B cell (primary cell): ENCODE measurements at regions not wholly inside any gene's neighbourhood (a gene's known extent, or its start where the extent isn't known, plus 50 kb on each side); places are given as distances from the start of the nearest gene placed in this dataset.

Experiments used
- ATAC-seq: fragments of 200-7000 bp; cut with Tn5 transposase; one replicate; pipeline ENCODE4 v1.10.0; 2021; ENCODE audit warnings: low read depth, mild to moderate bottlenecking, moderate number of reproducible peaks, moderate library complexity
- CTCF ChIA-PET: fragments of 350-600 bp; sonication (Branson Sonifier 250); formaldehyde crosslinking; loops from one replicate; lab custom pipeline; 2021; ENCODE audit warnings: antibody characterized with exemption, inconsistent platforms; lab: Charles Lee
- POLR2A ChIA-PET: fragments of 350-600 bp; sonication (Branson Sonifier 250); formaldehyde crosslinking; loops from one replicate; lab custom pipeline; 2021; ENCODE audit warnings: antibody characterized with exemption; lab: Charles Lee
- DNase-seq: peaks from one replicate; pipeline ENCODE4 v3.0.0; 2013
- H2AFZ ChIP-seq: 2 replicates; pipeline ENCODE4 v1.6.1; 2012; ENCODE audit warnings: mild to moderate bottlenecking, low read depth, low read length; ENCODE audit not compliant: insufficient read depth, poor library complexity, severe bottlenecking
- H3K27ac ChIP-seq, 2 donors: 1 replicate in 1 of 2; 2 replicates in 1 of 2; pipeline ENCODE4 v1.5.1; 2012 to 2013; ENCODE audit warnings: low read length in 2 of 2, mild to moderate bottlenecking in 2 of 2, moderate library complexity in 1 of 2
- H3K27me3 ChIP-seq, 4 experiments: fragments of 200-600 bp in 1 of 4; sonication (generic) in 1 of 4; replicated peaks in 1 of 4; 1 replicate in 2 of 4; 2 replicates in 2 of 4; pipeline versions ENCODE4 v1.6.1 to v1.7.0; 2013 to 2016; ENCODE audit warnings: low read length in 3 of 4, mild to moderate bottlenecking in 2 of 4, mixed read lengths in 1 of 4, moderate library complexity in 1 of 4; ENCODE audit not compliant: insufficient read depth in 4 of 4, control insufficient read depth in 3 of 4; ENCODE audit errors: control extremely low read depth in 1 of 4
- H3K36me3 ChIP-seq, 2 experiments: replicated peaks in 1 of 2; 1 replicate in 1 of 2; 2 replicates in 1 of 2; pipeline versions ENCODE4 v1.6.1 to v1.7.1; 2013; ENCODE audit warnings: low read length in 1 of 2; ENCODE audit not compliant: insufficient read depth in 2 of 2, control insufficient read depth in 1 of 2; ENCODE audit errors: control extremely low read depth in 1 of 2, extremely low read depth in 1 of 2
- H3K4me1 ChIP-seq, 2 donors: fragments of 200-600 bp in 1 of 2; sonication (generic) in 1 of 2; 1 replicate in 1 of 2; 2 replicates in 1 of 2; pipeline versions ENCODE4 v1.5.1 to v1.6.1; 2013 to 2017; ENCODE audit warnings: low read length in 2 of 2; ENCODE audit not compliant: control insufficient read depth in 2 of 2, insufficient read depth in 2 of 2
- H3K4me2 ChIP-seq: replicated peaks from 2 replicates; pipeline ENCODE3; 2012; ENCODE audit warnings: mild to moderate bottlenecking, low read depth, low read length; ENCODE audit not compliant: poor library complexity, severe bottlenecking
- H3K4me3 ChIP-seq, 5 experiments: fragments of 200-600 bp in 1 of 5; sonication (generic) in 1 of 5; 1 replicate in 3 of 5; 2 replicates in 2 of 5; pipeline versions ENCODE4 v1.5.1 to v1.7.0; 2011 to 2016; ENCODE audit warnings: low read length in 4 of 5, mild to moderate bottlenecking in 4 of 5, low read depth in 2 of 5, control low read depth in 1 of 5, moderate library complexity in 1 of 5; ENCODE audit not compliant: insufficient read depth in 1 of 5; ENCODE audit errors: control extremely low read depth in 1 of 5, extremely low read depth in 1 of 5
- H3K79me2 ChIP-seq: fragments of 200-600 bp; sonication (generic); one replicate; pipeline ENCODE4 v1.6.0; 2016; ENCODE audit warnings: low read length; ENCODE audit not compliant: control insufficient read depth, insufficient read depth
- H3K9ac ChIP-seq: fragments of 200-600 bp; sonication (generic); 2 replicates; pipeline ENCODE4 v1.6.1; 2017; ENCODE audit warnings: mild to moderate bottlenecking, low read length, moderate library complexity
- H3K9me3 ChIP-seq, 3 donors: one replicate each; pipeline versions ENCODE4 v1.6.1 to v1.7.1; 2013; ENCODE audit warnings: low read length in 2 of 3; ENCODE audit not compliant: control insufficient read depth in 2 of 3, insufficient read depth in 1 of 3; ENCODE audit errors: control extremely low read depth in 1 of 3
- H4K20me1 ChIP-seq: 2 replicates; pipeline ENCODE4 v1.6.0; 2012; ENCODE audit warnings: mild to moderate bottlenecking, low read length; ENCODE audit not compliant: insufficient read depth, control insufficient read depth, poor library complexity, severe bottlenecking
- H3K27ac Mint-ChIP-seq: one replicate; pipeline ENCODE4 v1.8.0; 2021; ENCODE audit warnings: mixed read lengths
- H3K27me3 Mint-ChIP-seq: one replicate; pipeline ENCODE4 v1.8.0; 2021; ENCODE audit warnings: mixed read lengths
- H3K4me1 Mint-ChIP-seq: one replicate; pipeline ENCODE4 v1.8.0; 2021; ENCODE audit warnings: mixed read lengths
- H3K4me3 Mint-ChIP-seq: one replicate; pipeline ENCODE4 v1.8.0; 2021; ENCODE audit warnings: mixed read lengths
- H3K9me3 Mint-ChIP-seq: one replicate; pipeline ENCODE4 v1.8.0; 2022; ENCODE audit warnings: mixed read lengths; ENCODE audit not compliant: insufficient read depth
- EZH2 ChIP-seq: IDR thresholded peaks from 2 replicates; pipeline ENCODE4 v1.6.1; 2012; ENCODE audit warnings: borderline replicate concordance, low read depth, mild to moderate bottlenecking, moderate library complexity, low read length; ENCODE audit not compliant: insufficient read depth, poor library complexity, severe bottlenecking
- WGBS: methylation state at CpG from one replicate; pipeline ENCODE4 v1.1.5; 2013; ENCODE audit warnings: missing lambda C conversion rate; ENCODE audit not compliant: insufficient coverage; 5-methylcytosine and 5-hydroxymethylcytosine counted together
- intact Hi-C: fragments of 100-400 bp; cut with micrococcal nuclease; formaldehyde crosslinking; loops from one replicate; pipeline ENCODE4 v1.10.0; 2022
- TF ChIP-seq, protein P1 (sequence below): fragments of 200-600 bp; IDR thresholded peaks from one replicate; pipeline ENCODE4 v1.8.0; 2022; ENCODE audit warnings: antibody characterized with exemption, mild to moderate bottlenecking

GRCh38 chr2:228545041-228545747 is 363.7 kb upstream of the SPHKAP start:
- H2AFZ ChIP-seq, result no peak overlapping the region
- H3K9me3 ChIP-seq, result no peaks in the 10 kb centered on the region
- 60% methylated on average over 1 of the region's 4 CpGs for WGBS

DNA sequence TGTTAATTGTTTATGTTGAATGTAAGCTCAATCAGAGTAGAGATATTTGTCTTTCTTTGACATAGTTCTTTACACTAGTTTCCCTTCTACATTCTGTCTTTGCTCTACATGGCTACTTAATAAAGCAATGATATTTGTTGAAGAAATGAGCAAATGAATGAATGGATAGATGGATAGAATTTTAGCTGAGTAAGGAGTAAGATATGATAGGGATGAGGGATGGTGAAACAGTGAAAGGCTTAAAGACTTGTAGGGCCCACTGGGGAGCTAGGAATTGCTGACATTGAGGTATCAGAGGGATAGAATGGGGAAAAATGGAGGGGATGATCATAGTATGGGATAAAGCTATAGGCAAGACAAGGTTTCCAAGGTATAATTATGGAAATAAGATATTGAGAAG is 361.6 kb upstream of the SPHKAP start:
- H3K9me3 Mint-ChIP-seq, result peaks cover 4% of the 10 kb centered on the region
- Histone ChIP-seq H3K79me2 (no peaks in the 10 kb centered on the region), H3K4me2 (no peak overlapping the region), H3K4me1 (no peaks in the 10 kb centered on the region), H3K9me3 (peaks cover 0 to 1% (median 0%) of the 10 kb centered on the region in 3 donors), H2AFZ (no peak overlapping the region), H3K36me3 (no peaks in the 10 kb centered on the region), H3K9ac (no peak overlapping the region), H3K4me3 (no peak overlapping the region), H3K27me3 (no peaks in the 10 kb centered on the region), H4K20me1 (no peaks in the 10 kb centered on the region), H3K27ac (no peak overlapping the region)
- CTCF ChIA-PET, result no interaction called here
- no peaks in the 10 kb centered on the region for H3K27me3 Mint-ChIP-seq
- no peaks in the 10 kb centered on the region for H3K4me1 Mint-ChIP-seq
- H3K4me3 Mint-ChIP-seq, result no peak overlapping the region
- ATAC-seq, result no peak
- POLR2A ChIA-PET, result no interaction called here
- no peak for TF ChIP-seq EZH2
- TF ChIP-seq, protein P1, sequence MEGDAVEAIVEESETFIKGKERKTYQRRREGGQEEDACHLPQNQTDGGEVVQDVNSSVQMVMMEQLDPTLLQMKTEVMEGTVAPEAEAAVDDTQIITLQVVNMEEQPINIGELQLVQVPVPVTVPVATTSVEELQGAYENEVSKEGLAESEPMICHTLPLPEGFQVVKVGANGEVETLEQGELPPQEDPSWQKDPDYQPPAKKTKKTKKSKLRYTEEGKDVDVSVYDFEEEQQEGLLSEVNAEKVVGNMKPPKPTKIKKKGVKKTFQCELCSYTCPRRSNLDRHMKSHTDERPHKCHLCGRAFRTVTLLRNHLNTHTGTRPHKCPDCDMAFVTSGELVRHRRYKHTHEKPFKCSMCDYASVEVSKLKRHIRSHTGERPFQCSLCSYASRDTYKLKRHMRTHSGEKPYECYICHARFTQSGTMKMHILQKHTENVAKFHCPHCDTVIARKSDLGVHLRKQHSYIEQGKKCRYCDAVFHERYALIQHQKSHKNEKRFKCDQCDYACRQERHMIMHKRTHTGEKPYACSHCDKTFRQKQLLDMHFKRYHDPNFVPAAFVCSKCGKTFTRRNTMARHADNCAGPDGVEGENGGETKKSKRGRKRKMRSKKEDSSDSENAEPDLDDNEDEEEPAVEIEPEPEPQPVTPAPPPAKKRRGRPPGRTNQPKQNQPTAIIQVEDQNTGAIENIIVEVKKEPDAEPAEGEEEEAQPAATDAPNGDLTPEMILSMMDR, result no peak
- DNase-seq, result no peak
- intact Hi-C loops, result no loop called here
- no peak overlapping the region for H3K27ac Mint-ChIP-seq

More at GRCh38 chr2:228545041-228545747, 363.7 kb upstream of the SPHKAP start:
- intact Hi-C loops, result no loop called here
- DNase-seq (no peak), ATAC-seq (no peak)
- ChIA-PET CTCF (no interaction called here), POLR2A (no interaction called here)
- Histone ChIP-seq H3K36me3 (no peaks in the 10 kb centered on the region), H3K9ac (no peak overlapping the region), H4K20me1 (no peaks in the 10 kb centered on the region), H3K27me3 (no peaks in the 10 kb centered on the region), H3K4me1 (no peaks in the 10 kb centered on the region), H3K27ac (no peak overlapping the region), H3K4me3 (no peak overlapping the region), H3K79me2 (no peaks in the 10 kb centered on the region), H3K4me2 (no peak overlapping the region)
- peaks cover 4% of the 10 kb centered on the region for H3K9me3 Mint-ChIP-seq
- TF ChIP-seq, protein P1, result no peak
- TF ChIP-seq EZH2, result no peak
- no peaks in the 10 kb centered on the region for H3K27me3 Mint-ChIP-seq
- H3K4me1 Mint-ChIP-seq, result no peaks in the 10 kb centered on the region
- no peak overlapping the region for H3K27ac Mint-ChIP-seq
- no peak overlapping the region for H3K4me3 Mint-ChIP-seq
